Esophagus squamous epithelium (tissue), 5 donors: ENCODE measurements at regions not wholly inside any gene's neighbourhood (a gene's known extent, or its start where the extent isn't known, plus 50 kb on each side); places are given as distances from the start of the nearest gene placed in this dataset.

ENCODE experiments used
- DNase-seq: peaks from one replicate; lab custom pipeline; 2025; lab: John Stamatoyannopoulos, UW
- H3K27ac ChIP-seq, 4 donors: fragments of 200-600 bp; sonication (generic); one replicate each; pipeline ENCODE4 v1.5.1; 2016 to 2019; ENCODE audit warnings: mild to moderate bottlenecking in 1 of 4
- H3K27me3 ChIP-seq, 4 donors: fragments of 200-600 bp; sonication (generic); 1 replicate in 3 of 4; 2 replicates in 1 of 4; pipeline versions ENCODE4 v1.5.1 to v1.6.0; 2017 to 2021; ENCODE audit warnings: antibody characterized with exemption in 1 of 4
- H3K36me3 ChIP-seq, 3 donors: fragments of 200-600 bp; sonication (generic); one replicate each; pipeline ENCODE4 v1.5.1; 2016 to 2019
- H3K4me1 ChIP-seq, 3 donors: fragments of 200-600 bp; sonication (generic); one replicate each; pipeline ENCODE4 v1.5.1; 2017 to 2019
- H3K4me3 ChIP-seq, 4 donors: fragments of 200-600 bp; sonication (generic); 1 replicate in 3 of 4; 2 replicates in 1 of 4; pipeline ENCODE4 v1.5.1; 2016 to 2019; ENCODE audit warnings: mild to moderate bottlenecking in 2 of 4, moderate library complexity in 1 of 4
- H3K9me3 ChIP-seq, 3 donors: fragments of 200-600 bp; sonication (generic); one replicate each; pipeline ENCODE4 v1.5.1; 2016 to 2019
- POLR2A ChIP-seq, 4 donors: fragments of 450-650 bp; IDR thresholded peaks; one replicate each; pipeline ENCODE4 v1.6.1; 2017; ENCODE audit warnings: antibody characterized with exemption in 4 of 4, mild to moderate bottlenecking in 4 of 4, moderate library complexity in 3 of 4
- WGBS, 2 donors: methylation state at CpG; one replicate each; pipeline ENCODE4 v1.1.5; 2018; 5-methylcytosine and 5-hydroxymethylcytosine counted together
- intact Hi-C: fragments of 100-400 bp; cut with DNase I; formaldehyde crosslinking; loops from one replicate; pipeline ENCODE4 v1.15.0; 2022
- TF ChIP-seq, protein P1 (sequence below), 6 experiments: fragments of 450-650 bp in 4 of 6; fragments of 200-600 bp in 2 of 6; sonication (generic) in 2 of 6; IDR thresholded peaks; one replicate each; pipeline ENCODE4 v1.5.1; 2016 to 2019; ENCODE audit warnings: antibody characterized with exemption in 6 of 6, mild to moderate bottlenecking in 4 of 6, moderate library complexity in 4 of 6
- donor health status: DM: yes; HTN: yes; CAD: no.

- Histone ChIP-seq H3K9me3 (peaks cover 0 to 8% (median 8%) of the 10 kb centered on the region in 3 donors), H3K4me1 (no peaks in the 10 kb centered on the region), H3K36me3 (no peaks in the 10 kb centered on the region), H3K4me3 (no peak overlapping the region), H3K27me3 (no peaks in the 10 kb centered on the region), H3K27ac (no peak overlapping the region)
- DNase-seq: no peak
- WGBS, 2 donors: 76 to 86% methylated on average over 2 of the region's 2 CpGs
- TF ChIP-seq, protein P1, sequence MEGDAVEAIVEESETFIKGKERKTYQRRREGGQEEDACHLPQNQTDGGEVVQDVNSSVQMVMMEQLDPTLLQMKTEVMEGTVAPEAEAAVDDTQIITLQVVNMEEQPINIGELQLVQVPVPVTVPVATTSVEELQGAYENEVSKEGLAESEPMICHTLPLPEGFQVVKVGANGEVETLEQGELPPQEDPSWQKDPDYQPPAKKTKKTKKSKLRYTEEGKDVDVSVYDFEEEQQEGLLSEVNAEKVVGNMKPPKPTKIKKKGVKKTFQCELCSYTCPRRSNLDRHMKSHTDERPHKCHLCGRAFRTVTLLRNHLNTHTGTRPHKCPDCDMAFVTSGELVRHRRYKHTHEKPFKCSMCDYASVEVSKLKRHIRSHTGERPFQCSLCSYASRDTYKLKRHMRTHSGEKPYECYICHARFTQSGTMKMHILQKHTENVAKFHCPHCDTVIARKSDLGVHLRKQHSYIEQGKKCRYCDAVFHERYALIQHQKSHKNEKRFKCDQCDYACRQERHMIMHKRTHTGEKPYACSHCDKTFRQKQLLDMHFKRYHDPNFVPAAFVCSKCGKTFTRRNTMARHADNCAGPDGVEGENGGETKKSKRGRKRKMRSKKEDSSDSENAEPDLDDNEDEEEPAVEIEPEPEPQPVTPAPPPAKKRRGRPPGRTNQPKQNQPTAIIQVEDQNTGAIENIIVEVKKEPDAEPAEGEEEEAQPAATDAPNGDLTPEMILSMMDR (IDR thresholded peaks at IDR 0.05): no peak
- TF ChIP-seq POLR2A (IDR thresholded peaks at IDR 0.05): no peak
- intact Hi-C loops: no loop called here
Observed at GRCh38 chr13:68696907-68697306, 1410.7 kb upstream of the ATXN8OS start.

- no peaks in the 10 kb centered on the region for H3K4me1 ChIP-seq
- no peak for TF ChIP-seq POLR2A (IDR thresholded peaks at IDR 0.05)
- TF ChIP-seq, protein P1 (IDR thresholded peaks at IDR 0.05): no peak
- H3K27ac ChIP-seq: no peak overlapping the region
- intact Hi-C loops: no loop called here
- no peaks in the 10 kb centered on the region for H3K36me3 ChIP-seq
- DNase-seq: no peak
- no peaks in the 10 kb centered on the region for H3K27me3 ChIP-seq
- 82 to 100% methylated on average over 1 of the region's 1 CpG for WGBS, 2 donors
- no peaks in the 10 kb centered on the region for H3K9me3 ChIP-seq
- H3K4me3 ChIP-seq: no peak overlapping the region
Observed at GRCh38 chr13:68692049-68692448, 1415.6 kb upstream of the ATXN8OS start.

GRCh38 chr13:68690567-68690966 lies 1417.1 kb upstream of the ATXN8OS start:
- intact Hi-C loops: no loop called here
- TF ChIP-seq, protein P1 (IDR thresholded peaks at IDR 0.05): no peak
- WGBS, 2 donors: 39 to 52% methylated on average over 2 of the region's 2 CpGs
- Histone ChIP-seq H3K36me3 (no peaks in the 10 kb centered on the region), H3K27me3 (no peaks in the 10 kb centered on the region), H3K4me1 (no peaks in the 10 kb centered on the region), H3K27ac (no peak overlapping the region), H3K9me3 (no peaks in the 10 kb centered on the region), H3K4me3 (no peak overlapping the region)
- DNase-seq: no peak

- TF ChIP-seq, protein P1 (IDR thresholded peaks at IDR 0.05): no peak
- TF ChIP-seq POLR2A (IDR thresholded peaks at IDR 0.05): no peak
- Histone ChIP-seq H3K36me3 (no peaks in the 10 kb centered on the region), H3K4me1 (no peaks in the 10 kb centered on the region), H3K4me3 (no peak overlapping the region), H3K9me3 (peaks cover 0 to 4% (median 0%) of the 10 kb centered on the region in 3 donors), H3K27me3 (no peaks in the 10 kb centered on the region), H3K27ac (no peak overlapping the region)
- 63 to 69% methylated on average over 2 of the region's 2 CpGs for WGBS, 2 donors
- intact Hi-C loops: no loop called here
- DNase-seq: no peak
Observed at GRCh38 chr13:68676513-68677115, 1431.0 kb upstream of the ATXN8OS start.

DNA sequence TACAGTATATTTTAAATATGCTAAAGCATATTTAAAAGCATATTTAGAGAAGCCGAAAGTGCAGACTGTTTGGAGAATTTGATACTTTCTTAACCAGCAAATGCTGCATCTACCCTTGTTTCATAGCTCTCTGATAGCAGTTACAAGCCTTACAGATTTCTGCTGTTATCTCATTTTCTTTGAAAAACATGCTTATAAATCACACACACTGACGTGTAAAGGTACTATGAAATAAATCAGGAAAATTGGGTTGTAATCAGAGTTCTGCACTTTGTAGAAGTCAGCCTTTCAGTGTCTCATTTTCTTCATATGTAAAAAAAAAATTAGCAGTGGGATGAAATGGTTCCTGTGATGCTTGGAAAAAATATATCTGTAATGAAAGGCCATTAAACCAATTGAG lies 1432.4 kb upstream of the ATXN8OS start:
- no peak for DNase-seq
- H3K4me3 ChIP-seq: no peak overlapping the region
- no peaks in the 10 kb centered on the region for H3K4me1 ChIP-seq
- no peaks in the 10 kb centered on the region for H3K36me3 ChIP-seq
- intact Hi-C loops: no loop called here
- H3K27ac ChIP-seq: no peak overlapping the region
- 66 to 68% methylated on average over 2 of the region's 2 CpGs for WGBS, 2 donors
- no peaks in the 10 kb centered on the region for H3K27me3 ChIP-seq
- TF ChIP-seq, protein P1 (IDR thresholded peaks at IDR 0.05): no peak
- no peak for TF ChIP-seq POLR2A (IDR thresholded peaks at IDR 0.05)
- H3K9me3 ChIP-seq: peaks cover 0 to 4% (median 0%) of the 10 kb centered on the region in 3 donors
